ENCODE measurements at regions not wholly inside any gene's neighbourhood (a gene's known extent, or its start where the extent isn't known, plus 50 kb on each side); places are given as distances from the start of the nearest gene placed in this dataset.

GRCh38 chr1:239802275-239802674, 289.4 kb upstream of the FMN2 start:
- DNase-seq = no peak
- intact Hi-C loops (cut with DNase I) = no loop called here
- 90 to 92% methylated on average over 3 of the region's 3 CpGs for WGBS, 2 donors
- H3K27ac ChIP-seq = no peak overlapping the region
- TF ChIP-seq CTCF (IDR thresholded peaks at IDR 0.05) (no peak), POLR2AphosphoS5 (IDR thresholded peaks at IDR 0.05) (no peak), EP300 (IDR thresholded peaks at IDR 0.05) (no peak), POLR2A (IDR thresholded peaks at IDR 0.05) (no peak)
- H3K27me3 ChIP-seq = no peaks in the 10 kb centered on the region
- no peak overlapping the region for H3K4me3 ChIP-seq
- no peaks in the 10 kb centered on the region for H3K36me3 ChIP-seq
- H3K4me1 ChIP-seq = peaks cover 0 to 33% (median 14%) of the 10 kb centered on the region in 4 donors
- no peaks in the 10 kb centered on the region for H3K9me3 ChIP-seq

GRCh38 chr1:239803781-239804180, 287.9 kb upstream of the FMN2 start:
- Histone ChIP-seq H3K36me3 (no peaks in the 10 kb centered on the region), H3K4me3 (no peak overlapping the region), H3K27ac (no peak overlapping the region), H3K9me3 (no peaks in the 10 kb centered on the region), H3K27me3 (no peaks in the 10 kb centered on the region), H3K4me1 (peaks cover 0 to 44% (median 26%) of the 10 kb centered on the region in 4 donors)
- intact Hi-C loops (cut with DNase I) = no loop called here
- 78 to 81% methylated on average over 6 of the region's 6 CpGs for WGBS, 2 donors
- TF ChIP-seq POLR2AphosphoS5 (IDR thresholded peaks at IDR 0.05) (no peak), POLR2A (IDR thresholded peaks at IDR 0.05) (no peak), CTCF (IDR thresholded peaks at IDR 0.05) (no peak), EP300 (IDR thresholded peaks at IDR 0.05) (no peak)
- no peak for DNase-seq

GRCh38 chr1:239804266-239804665, 287.4 kb upstream of the FMN2 start:
- H3K27me3 ChIP-seq = no peaks in the 10 kb centered on the region
- H3K4me3 ChIP-seq = no peak overlapping the region
- intact Hi-C loops (cut with DNase I) = no loop called here
- no peak for DNase-seq
- H3K36me3 ChIP-seq = no peaks in the 10 kb centered on the region
- no peak for TF ChIP-seq POLR2AphosphoS5 (IDR thresholded peaks at IDR 0.05)
- TF ChIP-seq POLR2A (IDR thresholded peaks at IDR 0.05) = no peak
- no peak for TF ChIP-seq CTCF (IDR thresholded peaks at IDR 0.05)
- TF ChIP-seq EP300 (IDR thresholded peaks at IDR 0.05) = no peak
- 85 to 92% methylated on average over 4 of the region's 4 CpGs for WGBS, 2 donors
- no peaks in the 10 kb centered on the region for H3K9me3 ChIP-seq
- peaks cover 0 to 44% (median 26%) of the 10 kb centered on the region in 4 donors for H3K4me1 ChIP-seq
- H3K27ac ChIP-seq = no peak overlapping the region

- Histone ChIP-seq H3K27me3 (no peaks in the 10 kb centered on the region), H3K4me1 (peaks cover 0 to 44% (median 29%) of the 10 kb centered on the region in 4 donors), H3K4me3 (no peak overlapping the region), H3K27ac (peak overlapping the region; percentile 63 to 83 (median 75)), H3K9me3 (no peaks in the 10 kb centered on the region), H3K36me3 (no peaks in the 10 kb centered on the region)
- no peak for DNase-seq
- intact Hi-C loops (cut with DNase I) = no loop called here
- 94 to 95% methylated on average over 4 of the region's 4 CpGs for WGBS, 2 donors
- TF ChIP-seq CTCF (IDR thresholded peaks at IDR 0.05) = no peak
- no peak for TF ChIP-seq EP300 (IDR thresholded peaks at IDR 0.05)
- no peak for TF ChIP-seq POLR2A (IDR thresholded peaks at IDR 0.05)
- no peak for TF ChIP-seq POLR2AphosphoS5 (IDR thresholded peaks at IDR 0.05)
These were observed 286.6 kb upstream of the FMN2 start for GRCh38 chr1:239805042-239805441.
